Effector memory CD4-positive, alpha-beta T cell (primary cell): ENCODE measurements at regions not wholly inside any gene's neighbourhood (a gene's known extent, or its start where the extent isn't known, plus 50 kb on each side); places are given as distances from the start of the nearest gene placed in this dataset.

Source experiments
- DNase-seq, 3 donors: peaks; one replicate each; pipeline ENCODE4 v3.0.0-alpha.2; 2020
- H3K27ac ChIP-seq: 2 replicates; pipeline ENCODE4 v1.7.0; 2013; ENCODE audit warnings: mild to moderate bottlenecking, low read length, moderate library complexity; ENCODE audit not compliant: insufficient read depth, poor library complexity, severe bottlenecking
- H3K27me3 ChIP-seq: replicated peaks from 2 replicates; pipeline ENCODE4 v1.7.0; 2013; ENCODE audit warnings: mild to moderate bottlenecking, low read length; ENCODE audit not compliant: insufficient read depth, control insufficient read depth, poor library complexity, severe bottlenecking
- H3K36me3 ChIP-seq: 2 replicates; pipeline ENCODE4 v1.7.0; 2013; ENCODE audit warnings: mild to moderate bottlenecking, low read length, moderate library complexity; ENCODE audit not compliant: control insufficient read depth, insufficient read depth
- H3K4me1 ChIP-seq: 2 replicates; pipeline ENCODE4 v1.7.0; 2013; ENCODE audit warnings: low read length, mild to moderate bottlenecking; ENCODE audit not compliant: control insufficient read depth, insufficient read depth, poor library complexity, severe bottlenecking
- H3K4me3 ChIP-seq: 2 replicates; pipeline ENCODE4 v1.7.0; 2013; ENCODE audit warnings: low read length, low read depth, mild to moderate bottlenecking; ENCODE audit not compliant: insufficient read depth, poor library complexity, severe bottlenecking
- H3K9me3 ChIP-seq: 2 replicates; pipeline ENCODE4 v1.7.0; 2013; ENCODE audit warnings: mild to moderate bottlenecking, low read length, moderate library complexity; ENCODE audit not compliant: control insufficient read depth

GRCh38 chr11:128095466-128095981, 491.8 kb downstream of the ETS1 start:
- Histone ChIP-seq H3K4me3 (no peak overlapping the region), H3K27me3 (no peaks in the 10 kb centered on the region), H3K9me3 (no peaks in the 10 kb centered on the region), H3K4me1 (no peaks in the 10 kb centered on the region), H3K27ac (no peak overlapping the region), H3K36me3 (no peaks in the 10 kb centered on the region)
- DNase-seq: no peak

GRCh38 chr11:128093689-128094088, 493.7 kb downstream of the ETS1 start:
- H3K36me3 ChIP-seq: no peaks in the 10 kb centered on the region
- DNase-seq: no peak
- peaks cover 5% of the 10 kb centered on the region for H3K9me3 ChIP-seq
- H3K4me3 ChIP-seq: no peak overlapping the region
- no peaks in the 10 kb centered on the region for H3K27me3 ChIP-seq
- H3K27ac ChIP-seq: no peak overlapping the region
- H3K4me1 ChIP-seq: no peaks in the 10 kb centered on the region

- H3K4me3 ChIP-seq: no peak overlapping the region
- H3K4me1 ChIP-seq: peaks cover 3% of the 10 kb centered on the region
- no peak for DNase-seq
- H3K36me3 ChIP-seq: no peaks in the 10 kb centered on the region
- H3K27ac ChIP-seq: no peak overlapping the region
- H3K27me3 ChIP-seq: no peaks in the 10 kb centered on the region
- peaks cover 5% of the 10 kb centered on the region for H3K9me3 ChIP-seq
Observed at GRCh38 chr11:128089962-128090361, 497.4 kb downstream of the ETS1 start.

- H3K36me3 ChIP-seq: no peaks in the 10 kb centered on the region
- H3K27ac ChIP-seq: no peak overlapping the region
- no peaks in the 10 kb centered on the region for H3K27me3 ChIP-seq
- peaks cover 5% of the 10 kb centered on the region for H3K9me3 ChIP-seq
- H3K4me3 ChIP-seq: no peak overlapping the region
- H3K4me1 ChIP-seq: peaks cover 3% of the 10 kb centered on the region
- DNase-seq: no peak
Observed at GRCh38 chr11:128086794-128087193, 500.6 kb downstream of the ETS1 start.

- peaks cover 5% of the 10 kb centered on the region for H3K9me3 ChIP-seq
- no peaks in the 10 kb centered on the region for H3K36me3 ChIP-seq
- H3K27me3 ChIP-seq: no peaks in the 10 kb centered on the region
- H3K4me1 ChIP-seq: peaks cover 3% of the 10 kb centered on the region
- no peak for DNase-seq
- H3K4me3 ChIP-seq: no peak overlapping the region
- H3K27ac ChIP-seq: no peak overlapping the region
Observed at GRCh38 chr11:128085276-128085675, 502.1 kb downstream of the ETS1 start.

- H3K9me3 ChIP-seq: no peaks in the 10 kb centered on the region
- H3K4me3 ChIP-seq: no peak overlapping the region
- peaks cover 3% of the 10 kb centered on the region for H3K4me1 ChIP-seq
- no peaks in the 10 kb centered on the region for H3K27me3 ChIP-seq
- DNase-seq: no peak
- H3K27ac ChIP-seq: no peak overlapping the region
- H3K36me3 ChIP-seq: no peaks in the 10 kb centered on the region
Observed at GRCh38 chr11:128082574-128082973, 504.8 kb downstream of the ETS1 start.

- no peaks in the 10 kb centered on the region for H3K4me1 ChIP-seq
- no peaks in the 10 kb centered on the region for H3K27me3 ChIP-seq
- H3K36me3 ChIP-seq: no peaks in the 10 kb centered on the region
- DNase-seq: no peak
- no peaks in the 10 kb centered on the region for H3K9me3 ChIP-seq
- no peak overlapping the region for H3K4me3 ChIP-seq
- H3K27ac ChIP-seq: no peak overlapping the region
Observed at GRCh38 chr11:128069665-128070064, 517.7 kb downstream of the ETS1 start.

- Histone ChIP-seq H3K9me3 (no peaks in the 10 kb centered on the region), H3K36me3 (no peaks in the 10 kb centered on the region), H3K27ac (no peak overlapping the region), H3K27me3 (no peaks in the 10 kb centered on the region), H3K4me1 (no peaks in the 10 kb centered on the region), H3K4me3 (no peak overlapping the region)
- no peak for DNase-seq
Observed at GRCh38 chr11:128067780-128068179, 519.6 kb downstream of the ETS1 start.

- no peak overlapping the region for H3K4me3 ChIP-seq
- H3K36me3 ChIP-seq: no peaks in the 10 kb centered on the region
- no peaks in the 10 kb centered on the region for H3K27me3 ChIP-seq
- H3K4me1 ChIP-seq: no peaks in the 10 kb centered on the region
- DNase-seq: no peak
- H3K27ac ChIP-seq: no peak overlapping the region
- H3K9me3 ChIP-seq: no peaks in the 10 kb centered on the region
Observed at GRCh38 chr11:128066399-128066798, 521.0 kb downstream of the ETS1 start.

- H3K4me1 ChIP-seq: no peaks in the 10 kb centered on the region
- DNase-seq: no peak
- H3K4me3 ChIP-seq: no peak overlapping the region
- no peaks in the 10 kb centered on the region for H3K27me3 ChIP-seq
- H3K27ac ChIP-seq: no peak overlapping the region
- no peaks in the 10 kb centered on the region for H3K36me3 ChIP-seq
- H3K9me3 ChIP-seq: no peaks in the 10 kb centered on the region
Observed at GRCh38 chr11:128061281-128061871, 526.0 kb downstream of the ETS1 start.
